ENCODE measurements at regions not wholly inside any gene's neighbourhood (a gene's known extent, or its start where the extent isn't known, plus 50 kb on each side); places are given as distances from the start of the nearest gene placed in this dataset.

- no peak for DNase-seq
Observed at GRCh38 chr4:129167640-129168260, 71.8 kb downstream of the C4orf33 start.

GRCh38 chr4:129172181-129172580 is 76.2 kb downstream of the C4orf33 start:
- DNase-seq, result no peak

- no peak for DNase-seq
Observed at GRCh38 chr4:129176864-129177263, 80.9 kb downstream of the C4orf33 start.

- DNase-seq, result no peak
Observed at GRCh38 chr4:129179276-129179675, 83.3 kb downstream of the C4orf33 start.

- DNase-seq, result no peak
Observed at GRCh38 chr4:129189630-129190029, 93.7 kb downstream of the C4orf33 start.

GRCh38 chr4:129193357-129194100 is 97.6 kb downstream of the C4orf33 start:
- DNase-seq, result no peak

- no peak for DNase-seq
Observed at GRCh38 chr4:129208481-129208880, 112.5 kb downstream of the C4orf33 start.

GRCh38 chr4:129213692-129214091 is 117.7 kb downstream of the C4orf33 start:
- no peak for DNase-seq

- no peak for DNase-seq
Observed at GRCh38 chr4:129218360-129218759, 122.4 kb downstream of the C4orf33 start.

GRCh38 chr4:129218897-129219296 is 122.9 kb downstream of the C4orf33 start:
- no peak for DNase-seq

- no peak for DNase-seq
Observed at GRCh38 chr4:129220254-129220653, 124.3 kb downstream of the C4orf33 start.

GRCh38 chr4:129223945-129224344 is 128.0 kb downstream of the C4orf33 start:
- no peak for DNase-seq

- no peak for DNase-seq
Observed at GRCh38 chr4:129230846-129231245, 134.9 kb downstream of the C4orf33 start.

- no peak for DNase-seq
Observed at GRCh38 chr4:129231945-129232588, 136.1 kb downstream of the C4orf33 start.

- DNase-seq, result no peak
Observed at GRCh38 chr4:129232589-129233337, 136.8 kb downstream of the C4orf33 start.

- DNase-seq, result no peak
Observed at GRCh38 chr4:129233691-129234090, 137.7 kb downstream of the C4orf33 start.

GRCh38 chr4:129236351-129236750 is 140.4 kb downstream of the C4orf33 start:
- no peak for DNase-seq

- DNase-seq, result no peak
Observed at GRCh38 chr4:129239088-129239487, 143.1 kb downstream of the C4orf33 start.

GRCh38 chr4:129240816-129241215 is 144.9 kb downstream of the C4orf33 start:
- DNase-seq, result no peak

GRCh38 chr4:129246145-129246544 is 150.2 kb downstream of the C4orf33 start:
- DNase-seq, result no peak

- DNase-seq, result no peak
Observed at GRCh38 chr4:129246910-129247461, 151.0 kb downstream of the C4orf33 start.

GRCh38 chr4:129248621-129249020 is 152.7 kb downstream of the C4orf33 start:
- DNase-seq, result no peak

GRCh38 chr4:129254126-129254525 is 158.2 kb downstream of the C4orf33 start:
- DNase-seq, result no peak

Data from stimulated activated CD4-positive, alpha-beta T cell treated with anti-CD3 and anti-CD28 coated beads, Interleukin-2, amount 100 ng/mL, for 24 hours (primary cell).